MM.1S (cell line): ENCODE measurements at regions not wholly inside any gene's neighbourhood (a gene's known extent, or its start where the extent isn't known, plus 50 kb on each side); places are given as distances from the start of the nearest gene placed in this dataset.

Experiments used
- CTCF ChIP-seq: fragments of 300-600 bp; sonication (generic); IDR thresholded peaks from 2 replicates; pipeline ENCODE4 v1.5.1; 2016; ENCODE audit warnings: antibody characterized with exemption, low read length, mixed read lengths
- EZH2 ChIP-seq: fragments of 300-600 bp; sonication (generic); optimal IDR thresholded peaks from 2 replicates; pipeline ENCODE3; 2017; ENCODE audit warnings: low read depth, mild to moderate bottlenecking, antibody characterized with exemption, low read length, mixed read lengths

- TF ChIP-seq CTCF, result no peak
- TF ChIP-seq EZH2, result no peak
Observed at GRCh38 chr5:92963800-92964199, 617.2 kb downstream of the NR2F1-AS1 start.
